HG02610 (cell line): ENCODE measurements at regions not wholly inside any gene's neighbourhood (a gene's known extent, or its start where the extent isn't known, plus 50 kb on each side); places are given as distances from the start of the nearest gene placed in this dataset.
"Not testable (repeated sequence)": the region's sequence is repeated elsewhere in the genome, so short reads cannot be mapped to it uniquely, and the experiment has no call there.

Experiments used
- ATAC-seq: cut with Tn5 transposase; IDR thresholded peaks from one replicate; pipeline ENCODE4 v1.9.1; 2021; ENCODE audit warnings: mild to moderate bottlenecking, moderate library complexity; ENCODE audit not compliant: unreplicated experiment

DNA sequence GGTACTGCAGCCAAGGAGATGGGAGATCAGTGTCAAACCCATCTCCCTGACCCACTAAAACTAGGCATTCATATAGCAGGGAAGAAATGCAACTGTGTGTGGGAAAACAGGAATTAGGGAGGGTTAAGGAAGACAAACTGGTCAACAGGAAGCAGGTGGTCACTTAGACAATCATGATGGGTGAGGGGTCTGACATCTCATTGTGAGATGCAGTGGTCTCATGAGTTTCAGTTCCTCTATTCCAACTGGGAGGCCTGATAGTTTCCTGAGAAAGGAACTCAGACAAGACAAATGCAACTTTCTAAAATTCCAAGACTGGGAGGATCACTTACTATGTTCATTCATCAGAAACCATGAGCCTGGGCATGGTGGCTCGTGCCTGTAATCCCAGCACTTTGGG, 361.4 kb upstream of the C16orf82 start:
- ATAC-seq, result no peak

DNA sequence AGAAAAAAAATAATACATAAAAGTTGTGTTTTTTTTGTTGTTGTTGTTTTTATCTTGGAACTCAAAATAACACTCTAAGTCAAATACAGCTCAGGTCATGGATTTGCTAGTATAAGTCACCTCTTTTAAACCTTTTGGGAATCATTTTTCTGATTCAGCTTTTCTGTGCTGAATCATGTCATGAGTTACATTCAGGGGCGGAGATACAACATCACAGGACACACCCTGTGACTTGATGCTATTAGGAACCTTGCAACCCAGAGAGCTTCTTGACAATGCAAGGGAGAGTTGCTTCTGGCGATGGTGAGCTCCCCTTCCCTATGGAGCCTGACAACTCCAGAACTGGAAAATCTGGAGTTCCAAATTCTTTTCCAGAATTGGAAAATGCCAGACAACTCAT, 358.3 kb upstream of the C16orf82 start:
- no peak for ATAC-seq

DNA sequence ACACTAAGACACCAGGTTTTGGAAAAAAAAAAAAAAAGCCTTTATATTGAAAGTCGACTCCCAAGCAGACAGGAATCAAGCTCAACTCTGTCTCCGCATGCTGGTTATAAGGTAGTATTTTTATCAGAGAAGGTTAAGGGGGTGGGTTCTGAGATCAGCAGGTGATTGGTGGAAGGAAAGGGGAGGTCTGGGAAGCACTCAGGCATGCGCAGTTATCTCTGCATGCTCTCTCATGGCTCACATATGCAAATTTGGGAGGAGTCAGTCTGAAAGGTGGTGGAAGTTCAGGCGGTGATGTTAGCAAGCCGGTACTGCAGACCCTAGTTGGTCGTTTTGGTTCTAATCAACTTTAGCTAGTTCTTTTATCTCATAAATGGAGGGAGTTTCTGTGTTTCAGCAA, 357.6 kb upstream of the C16orf82 start:
- ATAC-seq, result no peak

DNA sequence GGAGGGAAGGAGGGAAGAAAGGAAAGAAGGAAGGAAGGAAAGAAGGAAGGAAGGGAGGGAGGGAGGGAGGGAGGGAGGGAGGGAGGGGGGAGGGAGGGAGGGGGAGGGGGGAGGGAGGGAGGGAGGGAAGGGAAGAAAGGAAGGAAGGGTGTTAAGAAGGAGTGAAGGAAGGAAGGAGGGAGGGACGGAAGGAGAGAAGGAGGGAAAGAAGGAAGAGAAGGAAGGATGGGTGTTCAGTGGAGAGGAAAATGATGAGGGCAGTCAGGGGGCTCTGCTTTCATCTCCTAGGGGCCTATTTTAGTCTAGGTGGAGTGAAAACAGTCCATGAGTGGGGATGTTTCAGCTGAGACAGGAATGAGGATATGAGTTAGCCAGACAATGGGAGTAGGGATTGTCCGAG, 357.0 kb upstream of the C16orf82 start:
- no peak for ATAC-seq

DNA sequence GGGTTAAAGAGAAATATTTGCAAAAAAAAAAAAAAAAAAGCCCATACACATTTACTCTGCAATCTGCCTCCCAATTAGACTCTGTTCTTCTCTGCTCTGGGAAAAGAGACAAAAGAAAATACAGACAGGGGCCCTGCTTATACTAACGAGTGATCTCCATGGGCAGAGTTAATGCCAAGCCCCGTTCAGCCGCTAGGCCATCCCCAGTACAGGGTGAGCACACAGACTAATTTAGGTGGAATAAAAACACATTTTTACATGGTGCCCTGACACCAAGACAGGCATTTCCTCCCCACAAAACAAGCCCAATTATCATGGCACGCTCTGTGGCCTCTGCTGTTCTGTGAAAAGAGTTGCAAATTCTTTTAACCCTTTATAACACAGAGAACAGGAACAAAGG, 356.3 kb upstream of the C16orf82 start:
- no peak for ATAC-seq

DNA sequence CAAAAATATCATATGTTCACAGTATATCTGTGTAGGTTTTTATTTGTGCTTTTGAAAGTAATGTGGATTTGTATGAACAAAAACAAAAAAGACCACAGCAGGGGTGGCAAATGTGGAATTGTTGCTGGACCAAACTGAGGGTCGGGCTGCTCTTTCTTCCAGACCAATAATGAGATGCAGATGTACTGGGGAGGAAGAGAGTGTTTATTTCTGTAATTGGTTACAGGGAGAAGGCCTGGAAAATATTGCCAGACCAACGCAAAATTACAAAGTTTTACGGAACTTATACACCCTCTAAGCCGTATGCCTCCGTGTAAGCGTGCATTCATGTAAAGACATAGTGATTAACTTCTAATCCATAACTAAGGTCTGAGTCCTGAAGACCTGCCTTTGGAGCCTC, 353.9 kb upstream of the C16orf82 start:
- no peak for ATAC-seq

DNA sequence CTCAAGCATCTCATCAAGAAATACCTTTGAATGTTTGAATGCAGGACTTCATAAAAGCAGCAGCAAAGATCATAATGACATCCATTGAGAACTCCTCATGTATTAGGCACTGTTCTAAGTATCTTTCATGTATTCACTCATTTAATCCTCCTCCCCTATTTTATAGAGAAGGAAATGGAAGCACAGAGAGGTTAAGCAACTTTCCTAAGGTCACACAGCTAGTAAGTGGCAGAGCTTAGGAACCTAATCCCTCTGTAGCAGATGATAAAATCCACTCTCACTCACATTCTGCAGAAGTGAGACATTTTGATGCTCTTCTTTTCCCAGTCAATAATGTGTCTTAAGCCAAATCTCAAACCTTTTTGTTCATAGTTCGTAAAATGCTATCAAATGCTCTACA, 350.8 kb upstream of the C16orf82 start:
- no peak for ATAC-seq

DNA sequence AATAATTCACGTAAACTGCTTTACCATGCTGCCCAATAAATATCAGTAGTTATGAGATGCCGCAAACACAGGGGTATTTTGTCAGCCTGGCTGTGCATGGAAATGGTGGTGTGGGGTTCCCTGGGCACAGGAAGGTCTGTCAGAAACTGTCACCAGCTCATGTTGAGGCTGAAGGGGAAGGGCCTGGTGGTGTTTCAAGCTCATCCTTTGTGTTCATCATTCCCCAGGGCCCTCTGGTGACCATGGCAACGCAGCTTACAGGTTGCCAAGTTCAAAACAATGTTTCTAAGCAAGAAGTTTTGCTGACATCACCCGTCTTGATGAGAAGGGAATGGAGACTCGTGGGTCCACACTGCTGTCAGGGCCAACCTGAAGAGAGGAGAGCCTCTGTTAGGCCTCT, 348.9 kb upstream of the C16orf82 start:
- ATAC-seq, result no peak

DNA sequence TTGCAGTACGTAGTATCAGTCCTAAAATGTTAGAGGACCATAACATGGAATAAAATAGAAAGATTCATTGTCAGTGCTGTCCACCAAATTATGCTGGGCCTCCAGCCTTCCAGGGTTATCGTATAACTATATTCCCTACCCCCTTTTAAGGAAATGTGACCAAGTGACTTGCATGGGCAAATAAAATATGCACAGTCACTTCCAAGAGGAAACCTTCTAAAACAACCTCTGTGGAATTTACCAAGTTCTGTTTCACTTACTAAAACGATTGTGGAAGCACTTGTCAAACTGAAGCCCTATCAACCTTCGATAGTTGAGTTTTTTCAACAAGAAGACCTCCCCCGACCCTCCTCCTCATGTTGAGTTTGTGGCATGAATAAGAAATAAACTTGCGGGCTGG, 345.4 kb upstream of the C16orf82 start:
- ATAC-seq, result no peak

DNA sequence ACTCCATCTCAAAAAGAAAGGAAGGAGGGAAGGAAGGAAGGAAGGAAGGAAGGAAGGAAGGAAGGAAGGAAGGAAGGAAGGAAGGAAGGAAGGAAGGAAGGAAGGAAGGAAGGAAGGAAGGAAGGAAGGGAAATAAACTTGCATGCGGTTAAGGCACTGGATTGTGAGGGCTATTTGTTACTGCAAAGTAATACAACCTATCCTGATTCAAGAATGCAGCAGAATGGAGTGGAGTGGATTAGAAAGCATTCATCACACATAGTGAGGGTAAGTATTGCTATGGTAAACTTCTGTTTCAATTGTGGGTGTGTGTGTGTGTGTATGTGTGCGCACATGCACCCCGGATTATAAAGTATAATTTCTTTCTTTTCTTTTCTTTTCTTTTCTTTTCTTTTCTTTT, 344.8 kb upstream of the C16orf82 start:
- not testable (repeated sequence) for ATAC-seq

DNA sequence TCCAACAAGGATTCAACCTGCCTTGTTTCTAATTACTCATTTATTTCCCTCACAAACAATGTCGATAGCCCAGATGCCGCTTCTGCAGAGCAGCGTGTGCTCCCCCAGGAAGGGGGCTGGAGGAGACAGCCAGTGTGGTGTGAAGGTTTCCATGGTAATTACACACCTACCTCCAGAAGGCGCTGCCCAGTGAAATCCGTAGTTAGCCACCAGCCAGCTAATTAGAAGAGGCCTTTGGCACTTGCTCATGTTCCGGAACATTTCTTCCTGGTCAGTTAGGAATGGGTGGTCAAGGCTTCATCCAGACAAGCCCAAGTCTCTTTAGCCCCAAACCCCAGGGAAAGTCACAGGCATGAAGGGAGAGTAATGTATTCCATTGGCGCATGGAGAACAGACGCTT, 342.5 kb upstream of the C16orf82 start:
- no peak for ATAC-seq

DNA sequence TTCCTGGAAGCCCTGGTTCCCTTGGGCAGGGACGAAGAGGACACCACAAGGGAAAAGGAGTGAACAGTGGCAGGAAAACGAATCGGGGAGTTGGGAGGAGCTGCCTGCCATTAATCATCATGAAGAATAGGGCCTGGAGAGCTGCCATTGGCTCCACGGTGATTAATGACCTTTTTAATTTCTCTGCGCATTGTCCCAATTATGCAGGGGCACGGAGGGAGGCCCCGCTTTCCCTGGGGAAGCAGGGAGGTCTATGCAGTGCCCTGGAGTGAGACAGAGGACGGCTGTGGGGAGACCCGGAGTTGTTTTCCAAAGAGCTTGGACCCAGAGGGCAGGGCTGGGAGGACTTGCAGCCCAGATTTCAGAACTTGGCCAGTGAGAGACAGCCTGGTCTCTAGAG, 338.9 kb upstream of the C16orf82 start:
- no peak for ATAC-seq

DNA sequence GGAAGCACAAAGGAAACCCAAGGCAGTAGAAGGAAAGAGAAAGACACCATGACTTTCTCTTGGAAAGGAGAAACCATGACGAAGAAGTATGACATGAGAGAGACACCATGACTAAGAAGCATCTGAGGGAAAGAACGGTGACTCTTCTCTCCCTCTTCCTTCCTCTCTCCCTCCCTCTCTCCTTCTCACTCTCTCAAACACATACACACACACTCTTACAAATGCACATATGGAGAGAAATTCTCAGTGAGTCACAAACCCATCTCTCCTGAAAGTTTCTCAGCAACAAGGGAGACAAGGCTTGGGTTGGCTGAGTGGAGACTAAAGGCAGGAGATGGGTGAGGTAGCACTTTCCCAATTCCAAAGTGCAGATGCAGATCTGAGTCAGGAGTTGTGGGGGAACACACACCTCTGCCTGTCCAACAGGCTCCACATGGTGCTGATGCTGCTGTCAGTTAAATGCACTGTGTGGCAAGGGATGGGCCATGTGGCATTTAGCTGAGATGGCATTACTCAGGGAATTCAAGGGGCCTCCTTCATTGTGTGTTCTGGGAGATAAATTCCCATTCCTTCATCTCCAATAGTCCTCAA, 336.7 kb upstream of the C16orf82 start:
- no peak for ATAC-seq

DNA sequence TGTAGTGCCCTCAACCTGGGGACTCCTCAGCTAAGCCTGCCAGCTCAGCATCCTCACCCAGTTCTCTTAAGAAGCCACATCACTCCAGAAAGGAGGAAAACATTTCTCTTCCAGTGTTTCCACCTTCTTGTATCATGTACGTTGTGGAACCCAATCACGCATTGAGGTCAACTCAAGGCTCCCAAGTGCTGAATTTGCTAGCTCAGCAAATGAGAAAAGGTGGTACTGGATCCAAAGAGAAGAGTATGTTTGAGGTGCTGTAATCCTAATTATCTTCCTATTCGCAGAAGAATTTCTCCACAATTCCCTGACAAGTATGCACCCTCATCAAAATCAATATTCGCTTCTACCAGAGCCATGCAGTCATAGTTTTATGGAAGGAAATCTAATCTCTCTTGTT, 335.0 kb upstream of the C16orf82 start:
- ATAC-seq, result no peak

DNA sequence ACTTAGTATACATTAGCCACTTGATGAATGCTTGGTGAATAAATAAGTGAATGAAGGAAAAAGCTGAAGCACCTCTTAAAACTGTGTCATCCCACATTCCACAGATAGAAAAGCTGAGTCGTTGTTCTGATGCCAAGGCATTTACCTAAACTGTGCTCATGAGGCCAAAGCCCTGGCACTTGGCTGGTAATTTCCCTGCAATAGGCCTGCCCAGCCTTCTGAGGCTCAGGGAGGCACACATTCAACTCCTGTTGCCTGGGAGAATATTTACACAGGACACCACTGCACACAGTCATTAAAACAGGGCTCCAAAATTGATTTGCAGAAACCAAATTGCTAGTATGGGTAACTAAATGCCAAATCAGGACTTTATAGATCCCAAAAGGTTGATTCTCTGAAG, 333.0 kb upstream of the C16orf82 start:
- no peak for ATAC-seq

DNA sequence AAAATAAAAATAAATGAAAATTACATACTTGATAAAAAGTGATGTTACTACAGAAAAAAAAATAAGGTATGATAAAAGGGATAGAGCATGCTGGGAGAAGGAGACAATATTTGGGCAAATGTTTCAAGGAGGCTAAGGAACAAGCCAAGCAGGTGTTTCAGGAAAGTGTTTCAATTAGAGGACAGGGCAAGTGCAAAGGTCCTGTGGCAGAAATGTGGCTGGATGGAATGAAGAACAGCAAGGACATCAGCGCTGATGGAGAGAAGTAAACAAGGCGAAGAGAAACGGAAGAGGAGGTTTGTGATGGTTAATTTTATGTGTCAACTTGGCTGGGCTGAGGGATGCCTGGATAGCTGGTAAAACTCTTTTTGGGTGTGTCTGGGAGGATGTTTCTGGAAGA, 331.2 kb upstream of the C16orf82 start:
- no peak for ATAC-seq

DNA sequence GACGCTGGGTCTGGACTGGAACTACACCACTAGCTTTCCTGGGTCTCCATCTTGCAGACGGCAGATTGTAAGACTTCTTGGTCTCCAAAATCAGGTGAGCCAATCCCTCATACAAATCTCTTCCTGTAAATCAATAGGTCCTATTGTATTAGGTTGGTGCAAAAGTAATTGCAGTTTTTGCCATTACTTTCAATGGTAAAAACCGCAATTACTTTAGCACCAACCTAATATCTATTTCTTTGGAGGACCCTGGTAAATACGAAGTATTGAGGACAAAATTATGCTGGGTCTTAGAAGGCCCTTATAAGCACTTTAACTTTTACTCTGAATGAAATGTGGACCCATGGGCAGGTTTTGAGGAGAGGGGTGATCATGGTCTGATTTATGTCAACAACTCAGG, 330.6 kb upstream of the C16orf82 start:
- no peak for ATAC-seq

DNA sequence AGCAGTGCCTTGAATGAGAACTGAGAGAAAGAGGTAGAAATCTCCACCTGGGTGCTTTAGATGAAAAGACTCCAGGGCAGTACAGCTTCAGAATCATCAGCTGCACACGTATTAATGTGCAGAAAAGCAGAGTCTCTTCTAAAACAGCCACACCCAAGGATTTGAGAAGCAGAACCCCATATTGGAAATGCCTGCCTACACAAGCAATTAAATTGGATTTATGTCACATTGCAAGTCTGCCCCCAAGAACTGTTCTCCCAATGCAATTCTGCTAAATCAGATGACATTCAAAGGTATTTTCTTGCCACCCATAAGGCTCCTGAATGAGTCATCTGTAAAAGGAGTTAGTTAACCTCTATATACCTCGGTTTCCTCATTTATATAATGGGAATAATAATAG, 326.0 kb upstream of the C16orf82 start:
- ATAC-seq, result no peak

DNA sequence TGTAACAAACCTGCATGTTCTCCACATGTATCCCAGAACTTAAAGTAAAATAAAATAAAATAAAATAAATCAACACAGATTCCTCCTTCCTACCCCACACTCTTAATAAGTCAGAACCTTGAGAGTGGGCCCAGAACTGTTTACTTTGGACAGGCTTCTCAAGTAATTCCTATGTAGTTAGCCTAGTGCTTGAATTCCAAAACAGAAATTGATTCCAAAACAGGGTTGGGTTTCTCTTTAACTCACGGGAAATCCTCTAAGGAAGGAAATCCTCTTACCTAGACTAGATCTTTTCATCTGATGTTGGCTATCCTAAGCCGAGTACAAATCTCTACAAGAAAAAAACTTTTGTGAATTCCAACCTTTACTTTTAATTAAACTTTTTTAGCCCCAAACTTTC, 324.7 kb upstream of the C16orf82 start:
- ATAC-seq, result no peak

DNA sequence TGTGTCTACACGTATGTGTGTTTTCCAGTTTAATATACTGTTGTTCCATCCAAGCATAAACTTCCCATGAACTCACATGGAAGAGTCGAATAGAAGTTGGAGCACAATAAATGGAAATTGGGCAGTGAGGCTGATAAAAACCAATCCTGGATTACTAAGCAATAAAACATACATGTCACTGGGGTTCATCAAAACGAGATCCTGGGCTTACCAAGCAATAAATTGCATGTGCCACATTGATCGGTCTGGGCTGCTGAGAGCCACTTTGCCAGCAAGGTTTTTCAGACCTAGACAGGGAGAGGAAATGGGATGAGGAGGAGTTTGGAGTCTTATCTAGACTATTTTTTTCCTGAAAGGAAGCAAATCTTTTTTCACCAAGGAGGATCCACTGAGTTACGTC, 322.3 kb upstream of the C16orf82 start:
- ATAC-seq, result no peak

DNA sequence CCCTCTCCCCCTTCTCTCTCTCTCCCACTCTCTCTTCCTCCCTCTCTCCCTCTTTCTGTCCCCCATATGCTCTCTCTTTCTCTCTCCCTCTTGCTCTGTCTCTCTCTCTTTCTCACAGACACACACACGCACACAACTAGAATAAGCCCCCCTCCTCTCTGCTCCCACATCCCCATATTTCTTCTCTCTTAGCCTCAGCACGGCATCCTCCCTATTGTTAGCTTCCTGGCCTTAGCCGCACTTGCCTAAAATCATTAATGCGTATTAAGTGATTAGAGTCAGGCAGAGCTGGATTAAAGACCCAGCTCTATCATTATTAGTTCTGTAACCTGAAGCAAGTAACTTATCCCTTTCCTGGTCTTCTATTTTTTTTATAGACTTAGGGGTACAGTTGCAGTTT, 319.0 kb upstream of the C16orf82 start:
- no peak for ATAC-seq

DNA sequence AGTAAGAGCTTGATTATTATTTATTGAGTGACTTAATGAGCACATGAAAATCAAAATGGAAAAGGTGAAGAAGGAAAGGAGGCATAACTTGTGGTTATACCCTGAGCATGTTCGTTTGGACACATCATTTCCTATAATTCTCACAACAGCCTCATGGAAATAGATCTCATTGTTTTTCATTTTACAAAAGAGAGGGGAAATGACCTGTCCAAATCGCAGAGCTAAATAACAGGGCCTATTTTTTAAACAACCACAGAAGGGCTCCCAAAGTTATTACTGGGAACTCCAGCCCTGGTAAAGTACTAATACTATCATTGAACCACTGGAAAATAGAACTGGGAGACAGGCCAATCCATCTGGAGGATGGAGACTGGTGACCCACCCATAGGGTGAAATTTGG, 317.7 kb upstream of the C16orf82 start:
- ATAC-seq, result no peak

DNA sequence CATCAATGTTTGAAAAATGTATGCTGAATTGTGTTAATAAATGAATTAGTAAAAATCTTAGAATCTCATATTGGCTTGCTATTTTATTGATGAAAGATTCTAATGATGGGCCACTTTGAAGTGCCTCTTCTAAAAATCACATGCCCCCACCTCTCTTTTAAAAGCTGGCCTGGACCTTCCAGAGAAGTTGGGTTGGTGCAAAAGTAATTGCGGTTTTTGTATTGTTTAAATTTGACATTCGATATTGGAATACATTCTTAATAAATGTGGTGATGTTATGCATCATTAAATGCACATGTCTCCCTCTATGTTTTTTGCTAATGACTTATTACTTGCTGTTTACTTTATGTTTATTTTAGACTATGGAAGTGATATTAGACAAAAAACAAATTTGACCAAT, 314.6 kb upstream of the C16orf82 start:
- no peak for ATAC-seq

DNA sequence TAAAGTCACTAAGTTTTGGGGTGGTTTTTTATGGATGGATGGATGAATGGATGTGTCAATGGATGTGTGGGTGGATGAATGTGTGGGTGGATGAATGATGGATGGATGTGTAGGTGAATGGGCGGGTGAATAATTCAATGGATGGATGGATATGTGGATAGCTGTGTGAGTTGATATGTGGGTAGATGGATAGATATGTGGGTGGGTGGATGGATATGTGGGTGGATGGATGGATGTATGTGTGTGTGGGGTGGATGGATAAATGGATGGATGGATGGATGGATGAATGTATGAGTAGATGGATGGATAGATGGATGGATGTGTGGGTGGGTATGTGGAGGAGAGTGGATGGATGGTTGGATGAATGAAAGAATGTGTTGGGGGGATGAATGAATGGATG, 310.1 kb upstream of the C16orf82 start:
- no peak for ATAC-seq
